IMR-90 (cell line): ENCODE measurements at regions not wholly inside any gene's neighbourhood (a gene's known extent, or its start where the extent isn't known, plus 50 kb on each side); places are given as distances from the start of the nearest gene placed in this dataset.

Experiments
- POLR2A ChIP-seq: IDR thresholded peaks from 2 replicates; pipeline ENCODE4 v1.6.1; 2012; ENCODE audit warnings: mild to moderate bottlenecking, low read depth, low read length
- SMC3 ChIP-seq: fragments of 150-350 bp; IDR thresholded peaks from 2 replicates; pipeline ENCODE4 v1.6.1; 2016; ENCODE audit warnings: low read depth, mild to moderate bottlenecking, antibody characterized with exemption, low read length, moderate library complexity
- TF ChIP-seq, protein P1 (sequence below): conservative IDR thresholded peaks from 2 replicates; pipeline ENCODE4 v1.5.1; 2012; ENCODE audit warnings: mild to moderate bottlenecking, low read depth, low read length, improper control_type of control experiment

DNA sequence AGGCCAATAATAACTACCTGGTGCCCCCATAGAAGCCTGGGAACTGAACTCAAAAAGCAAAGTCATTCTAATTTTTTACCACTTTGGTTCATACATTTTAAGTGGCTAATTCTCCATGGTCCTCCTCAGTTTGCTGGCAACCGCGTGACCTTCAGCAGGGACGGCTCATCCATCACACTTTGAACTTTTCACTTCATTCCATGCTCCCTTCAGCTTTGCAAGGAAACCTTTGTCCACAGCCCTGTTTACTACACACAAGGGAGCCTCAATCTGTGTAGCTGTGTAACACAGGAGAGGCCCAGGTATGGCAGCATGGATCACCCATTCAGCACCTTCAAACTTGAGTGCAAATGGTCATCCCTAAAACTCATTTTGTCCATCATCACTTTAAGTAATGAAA lies 552.4 kb downstream of the IRX1 start:
- TF ChIP-seq, protein P1, sequence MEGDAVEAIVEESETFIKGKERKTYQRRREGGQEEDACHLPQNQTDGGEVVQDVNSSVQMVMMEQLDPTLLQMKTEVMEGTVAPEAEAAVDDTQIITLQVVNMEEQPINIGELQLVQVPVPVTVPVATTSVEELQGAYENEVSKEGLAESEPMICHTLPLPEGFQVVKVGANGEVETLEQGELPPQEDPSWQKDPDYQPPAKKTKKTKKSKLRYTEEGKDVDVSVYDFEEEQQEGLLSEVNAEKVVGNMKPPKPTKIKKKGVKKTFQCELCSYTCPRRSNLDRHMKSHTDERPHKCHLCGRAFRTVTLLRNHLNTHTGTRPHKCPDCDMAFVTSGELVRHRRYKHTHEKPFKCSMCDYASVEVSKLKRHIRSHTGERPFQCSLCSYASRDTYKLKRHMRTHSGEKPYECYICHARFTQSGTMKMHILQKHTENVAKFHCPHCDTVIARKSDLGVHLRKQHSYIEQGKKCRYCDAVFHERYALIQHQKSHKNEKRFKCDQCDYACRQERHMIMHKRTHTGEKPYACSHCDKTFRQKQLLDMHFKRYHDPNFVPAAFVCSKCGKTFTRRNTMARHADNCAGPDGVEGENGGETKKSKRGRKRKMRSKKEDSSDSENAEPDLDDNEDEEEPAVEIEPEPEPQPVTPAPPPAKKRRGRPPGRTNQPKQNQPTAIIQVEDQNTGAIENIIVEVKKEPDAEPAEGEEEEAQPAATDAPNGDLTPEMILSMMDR, result no peak
- no peak for TF ChIP-seq SMC3
- TF ChIP-seq POLR2A, result no peak
